HCT116 (cell line): ENCODE measurements at regions not wholly inside any gene's neighbourhood (a gene's known extent, or its start where the extent isn't known, plus 50 kb on each side); places are given as distances from the start of the nearest gene placed in this dataset.

Experiments used
- ATAC-seq: fragments of 200-7000 bp; cut with Tn5 transposase; 2 replicates; pipeline ENCODE4 v1.9.1; 2020; ENCODE audit warnings: mild to moderate bottlenecking, moderate library complexity
- BruUV-seq: library from RNA; stranded (reverse); fragments of 400-500 nt; replicated peaks from 2 replicates; lab custom pipeline; 2021; lab: Mats Ljungman, UMichigan
- CTCF ChIA-PET: fragments of 300-600 bp; sonication (Branson Sonifier 250); formaldehyde crosslinking; loops from one replicate; lab custom pipeline; 2021; ENCODE audit warnings: antibody characterized with exemption; lab: Charles Lee
- POLR2A ChIA-PET: fragments of 300-600, 350-600 bp; sonication (Branson Sonifier 250); formaldehyde crosslinking; loops from one replicate; lab custom pipeline; 2021; ENCODE audit warnings: antibody characterized with exemption; lab: Charles Lee
- RAD21 ChIA-PET, 2 experiments: fragments of 300-600 bp; sonication (Branson Sonifier 250); formaldehyde crosslinking; loops; one replicate each; lab custom pipeline; 2023; ENCODE audit warnings: low total read pairs in 2 of 2; ENCODE audit not compliant: uncharacterized antibody in 2 of 2, unreplicated experiment in 2 of 2, low non-redundant PET in 1 of 2; lab: Charles Lee
- DNase-seq: peaks from one replicate; pipeline ENCODE4 v3.0.0-alpha.2; 2010; ENCODE audit warnings: low read depth, low spot score
- H2AFZ ChIP-seq: fragments of 200-600 bp; shearing (Covaris generic), sonication (generic); 2 replicates; pipeline ENCODE4 v1.6.1; 2017; ENCODE audit warnings: low read depth, mixed run types, mixed read lengths, antibody characterized with exemption, low read length; ENCODE audit not compliant: poor library complexity, severe bottlenecking
- H3K27ac ChIP-seq: 2 replicates; pipeline ENCODE4 v1.5.1; 2012; ENCODE audit warnings: low read depth, low read length
- H3K27me3 ChIP-seq: fragments of 200-600 bp; sonication (generic); 2 replicates; pipeline ENCODE4 v1.6.1; 2016; ENCODE audit warnings: mixed run types, low read length, mixed read lengths; ENCODE audit not compliant: insufficient read depth
- H3K36me3 ChIP-seq, 2 experiments: fragments of 200-500 bp in 1 of 2; fragments of 200-600 bp in 1 of 2; sonication (Bioruptor generic) in 1 of 2; sonication (generic) in 1 of 2; 2 replicates each; pipeline versions ENCODE4 v1.5.1 to v1.6.1; 2014 to 2016; ENCODE audit warnings: low read length in 2 of 2, inconsistent platforms in 1 of 2, mixed read lengths in 1 of 2, mixed run types in 1 of 2; ENCODE audit not compliant: insufficient read depth in 2 of 2, control insufficient read depth in 1 of 2
- H3K4me1 ChIP-seq, 2 experiments: fragments of 200-600 bp in 1 of 2; sonication (generic) in 1 of 2; 2 replicates each; pipeline versions ENCODE4 v1.5.1 to v1.6.1; 2012 to 2017; ENCODE audit warnings: low read length in 2 of 2, inconsistent platforms in 1 of 2, mild to moderate bottlenecking in 1 of 2, mixed read lengths in 1 of 2, mixed run types in 1 of 2, moderate library complexity in 1 of 2; ENCODE audit not compliant: insufficient read depth in 2 of 2, control insufficient read depth in 1 of 2
- H3K4me2 ChIP-seq: fragments of 200-600 bp; sonication (generic); 2 replicates; pipeline ENCODE4 v1.6.1; 2017; ENCODE audit warnings: mixed run types, low read length, mixed read lengths
- H3K4me3 ChIP-seq, 2 experiments: fragments of 200-600 bp in 1 of 2; sonication (generic) in 1 of 2; replicated peaks in 1 of 2; 2 replicates each; pipeline ENCODE4 v1.5.1; 2011 to 2016; ENCODE audit warnings: low read length in 2 of 2, control low read depth in 1 of 2, low read depth in 1 of 2, mild to moderate bottlenecking in 1 of 2, mixed read lengths in 1 of 2, mixed run types in 1 of 2
- H3K79me2 ChIP-seq: fragments of 200-600 bp; sonication (generic); 2 replicates; pipeline ENCODE4 v1.6.1; 2017; ENCODE audit warnings: mild to moderate bottlenecking, mixed run types, low read length, moderate library complexity, mixed read lengths; ENCODE audit not compliant: insufficient read depth
- H3K9ac ChIP-seq: fragments of 200-600 bp; sonication (generic); 2 replicates; pipeline ENCODE4 v1.6.1; 2016; ENCODE audit warnings: low read length, mixed read lengths
- H3K9me2 ChIP-seq: fragments of 200-600 bp; sonication (generic), shearing (Covaris generic); 2 replicates; pipeline ENCODE4 v1.6.1; 2017; ENCODE audit warnings: mixed run types, mild to moderate bottlenecking, moderate library complexity; ENCODE audit not compliant: insufficient read depth
- H3K9me3 ChIP-seq, 2 experiments: fragments of 200-500 bp in 1 of 2; fragments of 200-600 bp in 1 of 2; sonication (Bioruptor generic) in 1 of 2; sonication (generic) in 1 of 2; 2 replicates each; pipeline ENCODE4 v1.6.1; 2014 to 2017; ENCODE audit warnings: low read length in 2 of 2, mixed read lengths in 2 of 2, inconsistent platforms in 1 of 2, low read depth in 1 of 2, mild to moderate bottlenecking in 1 of 2, mixed run types in 1 of 2, moderate library complexity in 1 of 2; ENCODE audit not compliant: control insufficient read depth in 1 of 2, insufficient read depth in 1 of 2
- H4K20me1 ChIP-seq: fragments of 200-600 bp; sonication (generic), shearing (Covaris generic); 2 replicates; pipeline ENCODE4 v1.6.1; 2017; ENCODE audit warnings: mixed run types, mild to moderate bottlenecking, moderate library complexity; ENCODE audit not compliant: insufficient read depth
- CBX3 ChIP-seq: IDR thresholded peaks from 2 replicates; pipeline ENCODE4 v1.6.1; 2012; ENCODE audit warnings: low read depth
- CEBPB ChIP-seq: IDR thresholded peaks from 2 replicates; pipeline ENCODE4 v1.6.1; 2012; ENCODE audit warnings: low read depth
- CTCF ChIP-seq, 3 experiments: fragments of 200-600 bp in 1 of 3; sonication (generic) in 1 of 3; IDR thresholded peaks in 2 of 3; conservative IDR thresholded peaks in 1 of 3; 2 replicates each; pipeline ENCODE4 v1.5.1; 2012 to 2017; ENCODE audit warnings: low read depth in 2 of 3, low read length in 2 of 3, antibody characterized with exemption in 1 of 3, borderline replicate concordance in 1 of 3, control low read depth in 1 of 3, mild to moderate bottlenecking in 1 of 3, mixed read lengths in 1 of 3, mixed run types in 1 of 3, moderate library complexity in 1 of 3; ENCODE audit not compliant: insufficient read depth in 1 of 3
- ELF1 ChIP-seq: IDR thresholded peaks from 2 replicates; pipeline ENCODE4 v1.6.1; 2012; ENCODE audit warnings: low read depth, borderline replicate concordance
- FOSL1 ChIP-seq: IDR thresholded peaks from 2 replicates; pipeline ENCODE4 v1.6.1; 2012; ENCODE audit warnings: low read depth
- ZBTB33 ChIP-seq: IDR thresholded peaks from 2 replicates; pipeline ENCODE4 v1.6.1; 2011; ENCODE audit warnings: mild to moderate bottlenecking, low read length, moderate library complexity; ENCODE audit not compliant: insufficient replicate concordance; ENCODE audit errors: extremely low read depth
- intact Hi-C: fragments of 100-400 bp; cut with micrococcal nuclease; formaldehyde crosslinking; loops from 2 replicates; pipeline ENCODE4 v1.10.0; 2022
- TF ChIP-seq, protein P1 (sequence below): IDR thresholded peaks from 2 replicates; pipeline ENCODE4 v1.6.1; 2012
- TF ChIP-seq, protein P2 (sequence below): IDR thresholded peaks from 2 replicates; pipeline ENCODE4 v1.6.1; 2012

DNA sequence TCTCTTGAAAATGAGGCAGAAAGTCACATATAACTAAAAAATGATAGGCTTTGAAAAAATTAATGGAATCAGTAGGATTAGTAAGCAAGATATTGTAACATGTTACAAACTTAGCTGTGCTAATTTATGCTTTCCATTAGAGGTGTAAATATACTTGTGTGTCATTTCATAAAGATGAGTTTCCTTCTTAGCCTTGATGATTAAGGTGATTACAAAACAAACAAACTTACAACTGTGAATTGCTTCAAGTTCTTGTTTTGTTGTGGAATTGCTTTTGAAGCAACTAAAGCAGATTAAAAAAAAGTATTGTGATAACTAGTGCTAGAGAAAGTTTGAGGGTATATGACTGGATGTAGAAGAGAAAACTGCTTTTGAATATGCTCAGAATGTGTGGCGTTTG, 87.9 kb downstream of the DIPK2A start:
- H3K4me1 ChIP-seq = no peaks in the 10 kb centered on the region
- no peaks in the 10 kb centered on the region for H3K79me2 ChIP-seq
- no peak overlapping the region for H2AFZ ChIP-seq
- H3K4me2 ChIP-seq = no peak overlapping the region
- H3K4me3 ChIP-seq = no peak overlapping the region
- BruUV-seq = no TSS peak
- no peaks in the 10 kb centered on the region for H3K27me3 ChIP-seq
- POLR2A ChIA-PET = no interaction called here
- no peaks in the 10 kb centered on the region for H3K36me3 ChIP-seq
- no peaks in the 10 kb centered on the region for H3K9me2 ChIP-seq
- no peaks in the 10 kb centered on the region for H4K20me1 ChIP-seq
- RAD21 ChIA-PET = no interaction called here
- no peaks in the 10 kb centered on the region for H3K9me3 ChIP-seq
- CTCF ChIA-PET = no interaction called here
- intact Hi-C loops = no loop called here
- ATAC-seq (no peak), DNase-seq (no peak)
- H3K27ac ChIP-seq = no peak overlapping the region
- H3K9ac ChIP-seq = no peak overlapping the region
- no peak for TF ChIP-seq FOSL1
- TF ChIP-seq, protein P1, sequence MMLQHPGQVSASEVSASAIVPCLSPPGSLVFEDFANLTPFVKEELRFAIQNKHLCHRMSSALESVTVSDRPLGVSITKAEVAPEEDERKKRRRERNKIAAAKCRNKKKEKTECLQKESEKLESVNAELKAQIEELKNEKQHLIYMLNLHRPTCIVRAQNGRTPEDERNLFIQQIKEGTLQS = no peak
- TF ChIP-seq CBX3 = no peak
- TF ChIP-seq, protein P2, sequence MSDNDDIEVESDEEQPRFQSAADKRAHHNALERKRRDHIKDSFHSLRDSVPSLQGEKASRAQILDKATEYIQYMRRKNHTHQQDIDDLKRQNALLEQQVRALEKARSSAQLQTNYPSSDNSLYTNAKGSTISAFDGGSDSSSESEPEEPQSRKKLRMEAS = no peak
- TF ChIP-seq ELF1 = no peak
- TF ChIP-seq CTCF (IDR thresholded peaks at IDR 0.05 in 2 of 3, conservative IDR thresholded peaks at IDR 0.05 in 1 of 3; ENCODE audit: borderline replicate concordance in 1 of 3, insufficient read depth in 1 of 3, low read depth in 2 of 3, low read length in 2 of 3) = no peak
- no peak for TF ChIP-seq ZBTB33
- TF ChIP-seq CEBPB = no peak
